ENCODE measurements at regions not wholly inside any gene's neighbourhood (a gene's known extent, or its start where the extent isn't known, plus 50 kb on each side); places are given as distances from the start of the nearest gene placed in this dataset.

GRCh38 chr6:122014961-122015360, 384.5 kb upstream of the HSF2 start:
- no CpG with 5 or more reads among the region's 3 CpGs for WGBS (ENCODE audit: insufficient coverage)
- DNase-seq (ENCODE audit: low read depth in 4 of 6, low spot score in 6 of 6): no peak

GRCh38 chr6:122020588-122021264, 378.7 kb upstream of the HSF2 start:
- no peak for DNase-seq (ENCODE audit: low read depth in 4 of 6, low spot score in 6 of 6)
- Histone ChIP-seq H3K4me1 (ENCODE audit: control insufficient read depth, insufficient read depth, low read length) (no peaks in the 10 kb centered on the region), H3K27ac (ENCODE audit: low read depth, low read length) (no peak overlapping the region), H3K9me3 (ENCODE audit: control insufficient read depth, insufficient read depth, low read length) (no peaks in the 10 kb centered on the region), H3K36me3 (ENCODE audit: control insufficient read depth, insufficient read depth, low read length) (no peaks in the 10 kb centered on the region), H3K4me3 (ENCODE audit: low read depth, low read length) (no peak overlapping the region), H3K27me3 (ENCODE audit: control insufficient read depth, insufficient read depth, low read length) (no peaks in the 10 kb centered on the region)
- WGBS (ENCODE audit: insufficient coverage): 67% methylated on average over 2 of the region's 3 CpGs

More at GRCh38 chr6:122014961-122015360, 384.5 kb upstream of the HSF2 start:
- H3K9me3 ChIP-seq (ENCODE audit: control insufficient read depth, insufficient read depth, low read length): no peaks in the 10 kb centered on the region
- no peaks in the 10 kb centered on the region for H3K36me3 ChIP-seq (ENCODE audit: control insufficient read depth, insufficient read depth, low read length)
- no peak overlapping the region for H3K27ac ChIP-seq (ENCODE audit: low read depth, low read length)
- no peaks in the 10 kb centered on the region for H3K4me1 ChIP-seq (ENCODE audit: control insufficient read depth, insufficient read depth, low read length)
- H3K27me3 ChIP-seq (ENCODE audit: control insufficient read depth, insufficient read depth, low read length): no peaks in the 10 kb centered on the region
- H3K4me3 ChIP-seq (ENCODE audit: low read depth, low read length): no peak overlapping the region

GRCh38 chr6:122025104-122025503, 374.3 kb upstream of the HSF2 start:
- no peak for DNase-seq (ENCODE audit: low read depth in 4 of 6, low spot score in 6 of 6)
- no CpG with 5 or more reads among the region's 1 CpG for WGBS (ENCODE audit: insufficient coverage)

GRCh38 chr6:122026582-122027369, 372.7 kb upstream of the HSF2 start:
- no CpG with 5 or more reads among the region's 3 CpGs for WGBS (ENCODE audit: insufficient coverage)
- DNase-seq (ENCODE audit: low read depth in 4 of 6, low spot score in 6 of 6): no peak
- Histone ChIP-seq H3K4me3 (ENCODE audit: low read depth, low read length) (no peak overlapping the region), H3K4me1 (ENCODE audit: control insufficient read depth, insufficient read depth, low read length) (no peaks in the 10 kb centered on the region), H3K27ac (ENCODE audit: low read depth, low read length) (no peak overlapping the region), H3K9me3 (ENCODE audit: control insufficient read depth, insufficient read depth, low read length) (no peaks in the 10 kb centered on the region), H3K36me3 (ENCODE audit: control insufficient read depth, insufficient read depth, low read length) (no peaks in the 10 kb centered on the region), H3K27me3 (ENCODE audit: control insufficient read depth, insufficient read depth, low read length) (no peaks in the 10 kb centered on the region)

More at GRCh38 chr6:122025104-122025503, 374.3 kb upstream of the HSF2 start:
- Histone ChIP-seq H3K4me3 (ENCODE audit: low read depth, low read length) (no peak overlapping the region), H3K27ac (ENCODE audit: low read depth, low read length) (no peak overlapping the region), H3K4me1 (ENCODE audit: control insufficient read depth, insufficient read depth, low read length) (no peaks in the 10 kb centered on the region), H3K9me3 (ENCODE audit: control insufficient read depth, insufficient read depth, low read length) (no peaks in the 10 kb centered on the region), H3K36me3 (ENCODE audit: control insufficient read depth, insufficient read depth, low read length) (no peaks in the 10 kb centered on the region), H3K27me3 (ENCODE audit: control insufficient read depth, insufficient read depth, low read length) (no peaks in the 10 kb centered on the region)

GRCh38 chr6:122028933-122029522, 370.4 kb upstream of the HSF2 start:
- 94% methylated on average over 4 of the region's 5 CpGs for WGBS (ENCODE audit: insufficient coverage)
- no peaks in the 10 kb centered on the region for H3K4me1 ChIP-seq (ENCODE audit: control insufficient read depth, insufficient read depth, low read length)
- DNase-seq (ENCODE audit: low read depth in 4 of 6, low spot score in 6 of 6): no peak
- H3K4me3 ChIP-seq (ENCODE audit: low read depth, low read length): no peak overlapping the region
- H3K27ac ChIP-seq (ENCODE audit: low read depth, low read length): no peak overlapping the region
- H3K36me3 ChIP-seq (ENCODE audit: control insufficient read depth, insufficient read depth, low read length): no peaks in the 10 kb centered on the region
- H3K27me3 ChIP-seq (ENCODE audit: control insufficient read depth, insufficient read depth, low read length): no peaks in the 10 kb centered on the region
- H3K9me3 ChIP-seq (ENCODE audit: control insufficient read depth, insufficient read depth, low read length): no peaks in the 10 kb centered on the region

- no peak overlapping the region for H3K27ac ChIP-seq (ENCODE audit: low read depth, low read length)
- H3K27me3 ChIP-seq (ENCODE audit: control insufficient read depth, insufficient read depth, low read length): no peaks in the 10 kb centered on the region
- no peak overlapping the region for H3K4me3 ChIP-seq (ENCODE audit: low read depth, low read length)
- H3K36me3 ChIP-seq (ENCODE audit: control insufficient read depth, insufficient read depth, low read length): no peaks in the 10 kb centered on the region
- peak in 4 of 6 donors; percentile 19 to 87 (median 50) for DNase-seq (ENCODE audit: low read depth in 4 of 6, low spot score in 6 of 6)
- H3K9me3 ChIP-seq (ENCODE audit: control insufficient read depth, insufficient read depth, low read length): no peaks in the 10 kb centered on the region
- no peaks in the 10 kb centered on the region for H3K4me1 ChIP-seq (ENCODE audit: control insufficient read depth, insufficient read depth, low read length)
- no CpG with 5 or more reads among the region's 1 CpG for WGBS (ENCODE audit: insufficient coverage)
Measured at GRCh38 chr6:122033564-122034181, 365.8 kb upstream of the HSF2 start.

GRCh38 chr6:122035173-122035572, 364.3 kb upstream of the HSF2 start:
- Histone ChIP-seq H3K27ac (ENCODE audit: low read depth, low read length) (no peak overlapping the region), H3K9me3 (ENCODE audit: control insufficient read depth, insufficient read depth, low read length) (no peaks in the 10 kb centered on the region), H3K4me1 (ENCODE audit: control insufficient read depth, insufficient read depth, low read length) (no peaks in the 10 kb centered on the region), H3K4me3 (ENCODE audit: low read depth, low read length) (no peak overlapping the region), H3K36me3 (ENCODE audit: control insufficient read depth, insufficient read depth, low read length) (no peaks in the 10 kb centered on the region), H3K27me3 (ENCODE audit: control insufficient read depth, insufficient read depth, low read length) (no peaks in the 10 kb centered on the region)
- WGBS (ENCODE audit: insufficient coverage): no CpG with 5 or more reads among the region's 2 CpGs
- DNase-seq (ENCODE audit: low read depth in 4 of 6, low spot score in 6 of 6): peak in 1 of 6 donors; percentile 32

- Histone ChIP-seq H3K27me3 (ENCODE audit: control insufficient read depth, insufficient read depth, low read length) (no peaks in the 10 kb centered on the region), H3K4me1 (ENCODE audit: control insufficient read depth, insufficient read depth, low read length) (no peaks in the 10 kb centered on the region), H3K4me3 (ENCODE audit: low read depth, low read length) (no peak overlapping the region), H3K9me3 (ENCODE audit: control insufficient read depth, insufficient read depth, low read length) (no peaks in the 10 kb centered on the region), H3K36me3 (ENCODE audit: control insufficient read depth, insufficient read depth, low read length) (no peaks in the 10 kb centered on the region), H3K27ac (ENCODE audit: low read depth, low read length) (no peak overlapping the region)
- no CpG with 5 or more reads among the region's 2 CpGs for WGBS (ENCODE audit: insufficient coverage)
- DNase-seq (ENCODE audit: low read depth in 4 of 6, low spot score in 6 of 6): no peak
Measured at GRCh38 chr6:122040261-122040660, 359.2 kb upstream of the HSF2 start.

- Histone ChIP-seq H3K4me1 (ENCODE audit: control insufficient read depth, insufficient read depth, low read length) (no peaks in the 10 kb centered on the region), H3K27ac (ENCODE audit: low read depth, low read length) (no peak overlapping the region), H3K36me3 (ENCODE audit: control insufficient read depth, insufficient read depth, low read length) (no peaks in the 10 kb centered on the region), H3K9me3 (ENCODE audit: control insufficient read depth, insufficient read depth, low read length) (no peaks in the 10 kb centered on the region), H3K4me3 (ENCODE audit: low read depth, low read length) (no peak overlapping the region), H3K27me3 (ENCODE audit: control insufficient read depth, insufficient read depth, low read length) (no peaks in the 10 kb centered on the region)
- no peak for DNase-seq (ENCODE audit: low read depth in 4 of 6, low spot score in 6 of 6)
- 100% methylated on average over 2 of the region's 3 CpGs for WGBS (ENCODE audit: insufficient coverage)
Measured at GRCh38 chr6:122042380-122042779, 357.1 kb upstream of the HSF2 start.

Measured in spinal cord (tissue), 9 donors.